Panc1 (cell line): ENCODE measurements at regions not wholly inside any gene's neighbourhood (a gene's known extent, or its start where the extent isn't known, plus 50 kb on each side); places are given as distances from the start of the nearest gene placed in this dataset.

Source experiments
- ATAC-seq: fragments of 200-7000 bp; cut with Tn5 transposase; 2 replicates; pipeline ENCODE4 v1.9.1; 2020; ENCODE audit warnings: mild to moderate bottlenecking, moderate library complexity
- BruUV-seq: library from RNA; stranded (reverse); fragments of 400-500 nt; replicated peaks from 2 replicates; lab custom pipeline; 2021; lab: Mats Ljungman, UMichigan
- CTCF ChIA-PET: fragments of 300-600 bp; sonication (Branson Sonifier 250); formaldehyde crosslinking; loops from one replicate; lab custom pipeline; 2022; ENCODE audit warnings: antibody characterized with exemption; lab: Charles Lee
- POLR2A ChIA-PET: fragments of 300-600 bp; sonication (Branson Sonifier 250); formaldehyde crosslinking; loops from one replicate; lab custom pipeline; 2022; ENCODE audit warnings: antibody characterized with exemption; lab: Charles Lee
- DNase-seq: peaks from one replicate; pipeline ENCODE4 v3.0.0-alpha.2; 2010; ENCODE audit warnings: low read depth, low spot score
- H3K27ac ChIP-seq: 2 replicates; pipeline ENCODE4 v1.5.1; 2011; ENCODE audit warnings: mild to moderate bottlenecking, low read length, inconsistent platforms
- H3K27me3 ChIP-seq: fragments of 200-500 bp; sonication (Bioruptor generic); 2 replicates; pipeline ENCODE4 v1.6.0; 2014; ENCODE audit warnings: low read length, inconsistent platforms; ENCODE audit not compliant: control insufficient read depth, insufficient read depth
- H3K36me3 ChIP-seq: fragments of 200-500 bp; sonication (Bioruptor generic); 2 replicates; pipeline ENCODE4 v1.5.1; 2014; ENCODE audit warnings: inconsistent platforms, mild to moderate bottlenecking, low read length, moderate library complexity; ENCODE audit not compliant: control insufficient read depth, insufficient read depth
- H3K4me1 ChIP-seq: 2 replicates; pipeline ENCODE4 v1.5.1; 2011; ENCODE audit warnings: inconsistent platforms, mild to moderate bottlenecking, low read length, moderate library complexity; ENCODE audit not compliant: control insufficient read depth, insufficient read depth
- H3K4me3 ChIP-seq, 2 experiments: 2 replicates each; pipeline ENCODE4 v1.5.1; 2011 to 2012; ENCODE audit warnings: low read depth in 2 of 2, low read length in 2 of 2, mild to moderate bottlenecking in 2 of 2, inconsistent platforms in 1 of 2, moderate library complexity in 1 of 2
- H3K9me3 ChIP-seq: fragments of 200-500 bp; sonication (Bioruptor generic); 2 replicates; pipeline ENCODE4 v1.5.1; 2014; ENCODE audit warnings: low read depth, mild to moderate bottlenecking, inconsistent platforms, low read length, moderate library complexity; ENCODE audit not compliant: control insufficient read depth, insufficient read depth
- CTCF ChIP-seq: fragments of 450-650 bp; IDR thresholded peaks from 2 replicates; pipeline ENCODE4 v1.5.1; 2017; ENCODE audit warnings: mild to moderate bottlenecking
- POLR2AphosphoS5 ChIP-seq: IDR thresholded peaks from 2 replicates; pipeline ENCODE4 v1.6.1; 2012; ENCODE audit warnings: mild to moderate bottlenecking, low read depth, low read length, moderate library complexity
- REST ChIP-seq, 2 experiments: IDR thresholded peaks; 2 replicates each; pipeline ENCODE4 v1.6.1; 2011 to 2012; ENCODE audit warnings: low read depth in 2 of 2, control low read depth in 1 of 2, low read length in 1 of 2, mild to moderate bottlenecking in 1 of 2, moderate library complexity in 1 of 2; ENCODE audit not compliant: insufficient read depth in 1 of 2
- SIN3A ChIP-seq: IDR thresholded peaks from 2 replicates; pipeline ENCODE4 v1.6.1; 2012; ENCODE audit warnings: low read depth, mild to moderate bottlenecking, low read length, moderate library complexity, borderline replicate concordance; ENCODE audit not compliant: insufficient read depth
- TCF7L2 ChIP-seq: IDR thresholded peaks from 2 replicates; pipeline ENCODE4 v1.6.1; 2011; ENCODE audit warnings: mild to moderate bottlenecking, low read depth, low read length, inconsistent platforms
- in situ Hi-C: cut with HindIII; loops from 2 replicates; pipeline ENCODE4 v1.10.0; 2016; ENCODE audit warnings: low sequenced_read_pairs, low pct_unique_long_range_greater_than_20kb
- intact Hi-C: fragments of 100-400 bp; cut with micrococcal nuclease; formaldehyde crosslinking; loops from one replicate; pipeline ENCODE4 v1.10.0; 2022; ENCODE audit not compliant: unreplicated experiment

DNA sequence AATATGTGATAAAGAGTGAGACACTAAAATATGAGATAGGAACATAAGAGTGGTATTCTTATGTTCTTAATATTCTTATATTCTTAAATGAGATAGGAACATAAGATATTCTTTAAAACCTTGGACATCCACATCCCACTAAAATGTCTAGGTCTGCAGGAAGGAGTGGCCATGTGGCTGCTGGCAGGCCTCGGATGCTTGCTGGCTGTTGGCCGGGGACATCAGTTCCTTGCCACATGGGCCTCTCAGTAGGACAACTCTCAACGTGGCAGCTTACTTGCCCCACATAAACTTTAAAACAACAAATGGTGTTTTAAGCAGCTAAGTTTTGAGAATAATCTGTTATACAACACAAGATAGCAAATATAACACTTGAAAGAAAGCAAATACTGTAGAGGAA lies 240.1 kb downstream of the CASP12 start:
- Histone ChIP-seq H3K27ac (no peak overlapping the region), H3K9me3 (no peaks in the 10 kb centered on the region), H3K4me1 (no peaks in the 10 kb centered on the region), H3K36me3 (no peaks in the 10 kb centered on the region), H3K27me3 (no peaks in the 10 kb centered on the region), H3K4me3 (no peak overlapping the region)
- DNase-seq = no peak
- CTCF ChIA-PET = no interaction called here
- no peak for TF ChIP-seq POLR2AphosphoS5
- no peak for TF ChIP-seq CTCF
- TF ChIP-seq SIN3A = no peak
- no peak for TF ChIP-seq REST (IDR thresholded peaks at IDR 0.05; ENCODE audit: insufficient read depth in 1 of 2, low read depth in 2 of 2, low read length in 1 of 2)
- POLR2A ChIA-PET = no interaction called here
- in situ Hi-C loops (no loop called here), intact Hi-C loops (no loop called here)
- no peak for ATAC-seq
- BruUV-seq = no TSS peak

GRCh38 chr11:104657083-104657482 lies 241.2 kb downstream of the CASP12 start:
- TF ChIP-seq CTCF (no peak), POLR2AphosphoS5 (no peak), REST (IDR thresholded peaks at IDR 0.05; ENCODE audit: insufficient read depth in 1 of 2, low read depth in 2 of 2, low read length in 1 of 2) (no peak), TCF7L2 (no peak), SIN3A (no peak)
- no peaks in the 10 kb centered on the region for H3K4me1 ChIP-seq
- DNase-seq = no peak
- H3K36me3 ChIP-seq = no peaks in the 10 kb centered on the region
- in situ Hi-C loops = no loop called here
- no peaks in the 10 kb centered on the region for H3K27me3 ChIP-seq
- intact Hi-C loops = no loop called here
- ATAC-seq = no peak
- BruUV-seq = no TSS peak
- POLR2A ChIA-PET = no interaction called here
- no peak overlapping the region for H3K4me3 ChIP-seq
- CTCF ChIA-PET = no interaction called here
- no peaks in the 10 kb centered on the region for H3K9me3 ChIP-seq
- H3K27ac ChIP-seq = no peak overlapping the region
